Endothelial cell of umbilical vein (primary cell): ENCODE measurements at regions not wholly inside any gene's neighbourhood (a gene's known extent, or its start where the extent isn't known, plus 50 kb on each side); places are given as distances from the start of the nearest gene placed in this dataset.

Source experiments
- CTCF ChIP-seq, 2 donors: IDR thresholded peaks; 1 replicate in 1 of 2; 2 replicates in 1 of 2; pipeline ENCODE4 v1.5.1; 2011; ENCODE audit warnings: low read length in 2 of 2, mild to moderate bottlenecking in 2 of 2, moderate library complexity in 2 of 2, control low read depth in 1 of 2, inconsistent platforms in 1 of 2, low read depth in 1 of 2; ENCODE audit not compliant: insufficient read depth in 1 of 2; ENCODE audit errors: extremely low read depth in 1 of 2
- EZH2 ChIP-seq: IDR thresholded peaks from 2 replicates; pipeline ENCODE4 v1.6.1; 2012; ENCODE audit warnings: borderline replicate concordance, low read depth, mild to moderate bottlenecking, moderate library complexity, low read length, inconsistent platforms; ENCODE audit not compliant: severe bottlenecking
- GATA2 ChIP-seq: IDR thresholded peaks from 2 replicates; pipeline ENCODE4 v1.7.0; 2011; ENCODE audit warnings: low read depth, mild to moderate bottlenecking, moderate library complexity, mixed read lengths, low read length; ENCODE audit not compliant: insufficient read length, insufficient read depth
- MAX ChIP-seq: IDR thresholded peaks from 2 replicates; pipeline ENCODE4 v1.6.1; 2011; ENCODE audit not compliant: insufficient read depth, insufficient read length
- MYC ChIP-seq: IDR thresholded peaks from one replicate; pipeline ENCODE4 v1.6.1; 2011; ENCODE audit warnings: mild to moderate bottlenecking, low read depth, low read length
- POLR2A ChIP-seq: IDR thresholded peaks from 2 replicates; pipeline ENCODE4 v1.6.1; 2012; ENCODE audit warnings: low read depth, mild to moderate bottlenecking, control low read depth, low read length
- POLR2AphosphoS5 ChIP-seq: IDR thresholded peaks from 2 replicates; pipeline ENCODE4 v1.6.1; 2012; ENCODE audit warnings: low read depth, mild to moderate bottlenecking, control low read depth, low read length, moderate library complexity; ENCODE audit not compliant: insufficient read depth

GRCh38 chr3:167120828-167121227, 259.3 kb downstream of the ZBBX start:
- TF ChIP-seq POLR2AphosphoS5: no peak
- no peak for TF ChIP-seq CTCF (IDR thresholded peaks at IDR 0.05; ENCODE audit: extremely low read depth in 1 of 2, insufficient read depth in 1 of 2, low read depth in 1 of 2, low read length in 2 of 2)
- no peak for TF ChIP-seq EZH2
- TF ChIP-seq POLR2A: no peak
- TF ChIP-seq MAX: no peak
- TF ChIP-seq MYC: no peak
- no peak for TF ChIP-seq GATA2
